ENCODE measurements at regions not wholly inside any gene's neighbourhood (a gene's known extent, or its start where the extent isn't known, plus 50 kb on each side); places are given as distances from the start of the nearest gene placed in this dataset.

- TF ChIP-seq, protein P1, sequence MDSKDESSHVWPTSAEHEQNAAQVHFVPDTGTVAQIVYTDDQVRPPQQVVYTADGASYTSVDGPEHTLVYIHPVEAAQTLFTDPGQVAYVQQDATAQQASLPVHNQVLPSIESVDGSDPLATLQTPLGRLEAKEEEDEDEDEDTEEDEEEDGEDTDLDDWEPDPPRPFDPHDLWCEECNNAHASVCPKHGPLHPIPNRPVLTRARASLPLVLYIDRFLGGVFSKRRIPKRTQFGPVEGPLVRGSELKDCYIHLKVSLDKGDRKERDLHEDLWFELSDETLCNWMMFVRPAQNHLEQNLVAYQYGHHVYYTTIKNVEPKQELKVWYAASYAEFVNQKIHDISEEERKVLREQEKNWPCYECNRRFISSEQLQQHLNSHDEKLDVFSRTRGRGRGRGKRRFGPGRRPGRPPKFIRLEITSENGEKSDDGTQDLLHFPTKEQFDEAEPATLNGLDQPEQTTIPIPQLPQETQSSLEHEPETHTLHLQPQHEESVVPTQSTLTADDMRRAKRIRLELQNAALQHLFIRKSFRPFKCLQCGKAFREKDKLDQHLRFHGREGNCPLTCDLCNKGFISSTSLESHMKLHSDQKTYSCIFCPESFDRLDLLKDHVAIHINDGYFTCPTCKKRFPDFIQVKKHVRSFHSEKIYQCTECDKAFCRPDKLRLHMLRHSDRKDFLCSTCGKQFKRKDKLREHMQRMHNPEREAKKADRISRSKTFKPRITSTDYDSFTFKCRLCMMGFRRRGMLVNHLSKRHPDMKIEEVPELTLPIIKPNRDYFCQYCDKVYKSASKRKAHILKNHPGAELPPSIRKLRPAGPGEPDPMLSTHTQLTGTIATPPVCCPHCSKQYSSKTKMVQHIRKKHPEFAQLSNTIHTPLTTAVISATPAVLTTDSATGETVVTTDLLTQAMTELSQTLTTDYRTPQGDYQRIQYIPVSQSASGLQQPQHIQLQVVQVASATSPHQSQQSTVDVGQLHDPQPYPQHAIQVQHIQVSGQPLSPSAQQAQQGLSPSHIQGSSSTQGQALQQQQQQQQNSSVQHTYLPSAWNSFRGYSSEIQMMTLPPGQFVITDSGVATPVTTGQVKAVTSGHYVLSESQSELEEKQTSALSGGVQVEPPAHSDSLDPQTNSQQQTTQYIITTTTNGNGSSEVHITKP (IDR thresholded peaks at IDR 0.05; ENCODE audit: partially characterized antibody), result no peak
- TF ChIP-seq KLF6 (CRISPR knock-in tag; IDR thresholded peaks at IDR 0.05; ENCODE audit: borderline replicate concordance) (no peak), ZNF766 (CRISPR knock-in tag; conservative IDR thresholded peaks at IDR 0.05) (no peak), ZNF197 (CRISPR knock-in tag; IDR thresholded peaks at IDR 0.05; ENCODE audit: low read depth) (no peak), ZC3H8 (IDR thresholded peaks at IDR 0.05) (no peak), ZNF165 (CRISPR knock-in tag; IDR thresholded peaks at IDR 0.05; ENCODE audit: borderline replicate concordance) (no peak), ZNF764 (CRISPR knock-in tag; IDR thresholded peaks at IDR 0.05; ENCODE audit: low read depth) (no peak), CHAMP1 (IDR thresholded peaks at IDR 0.05) (no peak), GATA2 (CRISPR knock-in tag; IDR thresholded peaks at IDR 0.05) (peak; percentile 33; the same call in 1 of the 2 replicates), THRB (CRISPR knock-in tag; conservative IDR thresholded peaks at IDR 0.05) (no peak), PTTG1 (tag; IDR thresholded peaks at IDR 0.05; ENCODE audit: low read depth) (no peak), SMAD3 (CRISPR knock-in tag; conservative IDR thresholded peaks at IDR 0.05) (no peak), PTBP1 (IDR thresholded peaks at IDR 0.05; ENCODE audit: low read depth, low read length) (no peak), ZNF589 (CRISPR knock-in tag; IDR thresholded peaks at IDR 0.05; ENCODE audit: low read depth) (no peak), NCOA2 (IDR thresholded peaks at IDR 0.05; ENCODE audit: partially characterized antibody in 2 of 2) (no peak), NR4A1 (CRISPR knock-in tag; IDR thresholded peaks at IDR 0.05) (no peak), NR4A1 (tag; IDR thresholded peaks at IDR 0.05) (no peak), CHD4 (IDR thresholded peaks at IDR 0.05; ENCODE audit: insufficient read depth, insufficient replicate concordance, low read depth, low read length, poor library complexity, severe bottlenecking) (no peak), MTA1 (IDR thresholded peaks at IDR 0.05; ENCODE audit: borderline replicate concordance) (no peak), TAF1 (IDR thresholded peaks at IDR 0.05; ENCODE audit: control insufficient read depth, extremely low read depth, insufficient read depth, low read length, severe bottlenecking) (no peak), BDP1 (IDR thresholded peaks at IDR 0.05; ENCODE audit: insufficient read depth, insufficient read length) (no peak), ZNF57 (CRISPR knock-in tag; IDR thresholded peaks at IDR 0.05) (no peak)
- TF ChIP-seq, protein P2, sequence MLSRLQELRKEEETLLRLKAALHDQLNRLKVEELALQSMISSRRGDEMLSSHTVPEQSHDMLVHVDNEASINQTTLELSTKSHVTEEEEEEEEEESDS (CRISPR knock-in tag; IDR thresholded peaks at IDR 0.05), result no peak
Measured at GRCh38 chr13:48896312-48896711, 79.4 kb upstream of the FNDC3A start (continued).

Measured in K562 (cell line).